G401.6 (cell line): ENCODE measurements at regions not wholly inside any gene's neighbourhood (a gene's known extent, or its start where the extent isn't known, plus 50 kb on each side); places are given as distances from the start of the nearest gene placed in this dataset.
"Not testable (repeated sequence)": the region's sequence is repeated elsewhere in the genome, so short reads cannot be mapped to it uniquely, and the experiment has no call there.

Experiments used
- FAIRE-seq: peaks from 2 replicates; lab custom pipeline; 2012; peaks lifted over from hg19 to GRCh38; lab: Jason Lieb, UNC

GRCh38 chr4:13902146-13902545 is 274.6 kb upstream of the BOD1L1 start:
- no peak for FAIRE-seq

- no peak for FAIRE-seq
These were observed 275.5 kb upstream of the BOD1L1 start for GRCh38 chr4:13903061-13903460.

- FAIRE-seq = no peak
These were observed 276.4 kb upstream of the BOD1L1 start for GRCh38 chr4:13903901-13904300.

- FAIRE-seq = no peak
These were observed 278.0 kb upstream of the BOD1L1 start for GRCh38 chr4:13905543-13905942.

GRCh38 chr4:13906727-13907126 is 279.2 kb upstream of the BOD1L1 start:
- FAIRE-seq = no peak

GRCh38 chr4:13907255-13907751 is 279.8 kb upstream of the BOD1L1 start:
- no peak for FAIRE-seq

- no peak for FAIRE-seq
These were observed 280.9 kb upstream of the BOD1L1 start for GRCh38 chr4:13908455-13908854.

- FAIRE-seq = no peak
These were observed 283.0 kb upstream of the BOD1L1 start for GRCh38 chr4:13910556-13910955.

- no peak for FAIRE-seq
These were observed 283.7 kb upstream of the BOD1L1 start for GRCh38 chr4:13911256-13911655.

- FAIRE-seq = no peak
These were observed 285.0 kb upstream of the BOD1L1 start for GRCh38 chr4:13912436-13912925.

GRCh38 chr4:13912966-13913365 is 285.4 kb upstream of the BOD1L1 start:
- FAIRE-seq = no peak

GRCh38 chr4:13917015-13917414 is 289.5 kb upstream of the BOD1L1 start:
- no peak for FAIRE-seq

GRCh38 chr4:13918110-13918509 is 290.6 kb upstream of the BOD1L1 start:
- FAIRE-seq = no peak

- FAIRE-seq = no peak
These were observed 291.5 kb upstream of the BOD1L1 start for GRCh38 chr4:13918991-13919441.

GRCh38 chr4:13920111-13920875 is 292.8 kb upstream of the BOD1L1 start:
- FAIRE-seq = no peak

GRCh38 chr4:13920901-13921300 is 293.4 kb upstream of the BOD1L1 start:
- FAIRE-seq = no peak

- no peak for FAIRE-seq
These were observed 294.3 kb upstream of the BOD1L1 start for GRCh38 chr4:13921805-13922204.

- no peak for FAIRE-seq
These were observed 294.9 kb upstream of the BOD1L1 start for GRCh38 chr4:13922459-13922858.

GRCh38 chr4:13922873-13923645 is 295.5 kb upstream of the BOD1L1 start:
- FAIRE-seq = no peak

GRCh38 chr4:13924900-13925299 is 297.4 kb upstream of the BOD1L1 start:
- FAIRE-seq = not testable (repeated sequence)

GRCh38 chr4:13928214-13928613 is 300.7 kb upstream of the BOD1L1 start:
- FAIRE-seq = no peak

GRCh38 chr4:13930155-13930554 is 302.6 kb upstream of the BOD1L1 start:
- no peak for FAIRE-seq

- FAIRE-seq = no peak
These were observed 305.7 kb upstream of the BOD1L1 start for GRCh38 chr4:13933191-13933590.
